AG09319 (cell line): ENCODE measurements at regions not wholly inside any gene's neighbourhood (a gene's known extent, or its start where the extent isn't known, plus 50 kb on each side); places are given as distances from the start of the nearest gene placed in this dataset.

ENCODE experiments used
- DNase-seq: peaks from one replicate; pipeline ENCODE4 v3.0.0-alpha.2; 2010; ENCODE audit warnings: low read depth; ENCODE audit errors: extremely low read depth
- TF ChIP-seq, protein P1 (sequence below): IDR thresholded peaks from 2 replicates; pipeline ENCODE4 v1.5.1; 2011; ENCODE audit warnings: low read depth, mild to moderate bottlenecking, inconsistent platforms, low read length, moderate library complexity

DNA sequence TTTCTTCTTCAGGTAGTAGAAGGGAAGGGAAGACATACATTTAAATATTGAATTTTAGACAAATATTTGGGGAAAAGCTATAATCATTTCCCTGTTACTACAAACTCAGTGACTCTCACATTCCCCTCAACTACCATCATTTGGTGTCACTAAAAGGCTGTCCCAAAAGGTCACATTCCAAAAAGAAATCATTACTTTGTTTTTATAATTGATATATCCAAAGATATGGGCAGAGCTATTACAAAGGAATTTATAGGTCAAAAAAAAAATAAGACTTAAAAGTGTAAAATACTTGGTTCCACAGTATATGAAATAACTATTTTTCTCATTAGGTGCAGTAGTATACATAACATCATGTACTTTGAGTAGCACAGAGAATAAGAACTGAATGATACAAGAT is 751.4 kb downstream of the KCNA4 start:
- TF ChIP-seq, protein P1, sequence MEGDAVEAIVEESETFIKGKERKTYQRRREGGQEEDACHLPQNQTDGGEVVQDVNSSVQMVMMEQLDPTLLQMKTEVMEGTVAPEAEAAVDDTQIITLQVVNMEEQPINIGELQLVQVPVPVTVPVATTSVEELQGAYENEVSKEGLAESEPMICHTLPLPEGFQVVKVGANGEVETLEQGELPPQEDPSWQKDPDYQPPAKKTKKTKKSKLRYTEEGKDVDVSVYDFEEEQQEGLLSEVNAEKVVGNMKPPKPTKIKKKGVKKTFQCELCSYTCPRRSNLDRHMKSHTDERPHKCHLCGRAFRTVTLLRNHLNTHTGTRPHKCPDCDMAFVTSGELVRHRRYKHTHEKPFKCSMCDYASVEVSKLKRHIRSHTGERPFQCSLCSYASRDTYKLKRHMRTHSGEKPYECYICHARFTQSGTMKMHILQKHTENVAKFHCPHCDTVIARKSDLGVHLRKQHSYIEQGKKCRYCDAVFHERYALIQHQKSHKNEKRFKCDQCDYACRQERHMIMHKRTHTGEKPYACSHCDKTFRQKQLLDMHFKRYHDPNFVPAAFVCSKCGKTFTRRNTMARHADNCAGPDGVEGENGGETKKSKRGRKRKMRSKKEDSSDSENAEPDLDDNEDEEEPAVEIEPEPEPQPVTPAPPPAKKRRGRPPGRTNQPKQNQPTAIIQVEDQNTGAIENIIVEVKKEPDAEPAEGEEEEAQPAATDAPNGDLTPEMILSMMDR = no peak
- DNase-seq = no peak

DNA sequence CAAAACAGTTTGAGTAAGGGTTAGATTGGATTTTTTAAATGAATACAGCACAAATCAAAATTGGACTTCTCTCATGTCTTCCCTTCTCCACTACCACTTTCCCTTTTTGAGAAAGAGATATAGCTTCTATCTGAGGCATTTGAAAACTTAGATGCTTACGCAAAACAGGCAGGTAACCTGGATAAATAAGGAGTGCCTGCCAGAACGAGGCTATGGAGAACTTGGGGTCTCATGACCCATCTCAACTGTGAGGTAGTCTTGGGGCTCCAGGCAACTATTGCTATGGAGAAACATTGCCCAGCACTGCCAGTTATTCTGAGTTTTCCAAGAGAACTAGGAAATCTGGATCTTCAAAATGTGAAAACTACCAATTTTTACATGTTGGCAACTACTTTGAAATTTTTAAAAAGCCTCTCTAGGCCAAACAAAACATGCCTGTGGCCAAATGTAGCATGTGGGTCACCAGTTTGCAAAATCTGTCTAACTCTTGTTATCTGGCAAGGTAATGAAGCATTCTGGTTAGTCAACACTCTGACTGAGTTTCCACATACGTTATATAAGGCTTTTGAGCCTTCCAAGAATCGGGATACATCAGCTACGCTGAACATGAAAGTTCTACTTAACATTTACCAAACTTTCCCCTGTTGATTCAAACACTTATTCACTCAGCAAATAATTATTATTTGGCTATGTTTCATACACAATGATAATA is 752.7 kb downstream of the KCNA4 start:
- TF ChIP-seq, protein P1 = no peak

DNA sequence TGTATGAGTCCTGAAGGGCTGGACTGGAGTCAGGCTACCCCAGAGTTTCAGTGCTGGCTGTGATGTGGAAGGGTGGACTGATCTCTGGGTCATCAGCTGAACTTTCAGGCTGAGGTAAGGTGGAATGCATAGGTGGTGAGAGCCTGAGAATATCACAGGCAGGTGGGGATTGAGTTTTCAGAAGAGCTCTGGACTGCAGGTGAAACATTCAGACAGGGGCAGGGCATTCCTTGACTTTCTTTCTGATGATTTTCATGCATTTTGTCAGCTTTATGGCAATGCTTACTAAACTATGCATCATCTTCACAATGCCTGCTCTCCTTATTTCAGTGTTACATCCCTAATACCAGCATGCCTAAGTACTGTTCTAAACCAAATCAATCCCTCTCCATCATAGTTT is 755.0 kb downstream of the KCNA4 start:
- no peak for DNase-seq
- TF ChIP-seq, protein P1 = no peak

More for the DNA sequence above, 752.7 kb downstream of the KCNA4 start:
- DNase-seq = no peak

DNA sequence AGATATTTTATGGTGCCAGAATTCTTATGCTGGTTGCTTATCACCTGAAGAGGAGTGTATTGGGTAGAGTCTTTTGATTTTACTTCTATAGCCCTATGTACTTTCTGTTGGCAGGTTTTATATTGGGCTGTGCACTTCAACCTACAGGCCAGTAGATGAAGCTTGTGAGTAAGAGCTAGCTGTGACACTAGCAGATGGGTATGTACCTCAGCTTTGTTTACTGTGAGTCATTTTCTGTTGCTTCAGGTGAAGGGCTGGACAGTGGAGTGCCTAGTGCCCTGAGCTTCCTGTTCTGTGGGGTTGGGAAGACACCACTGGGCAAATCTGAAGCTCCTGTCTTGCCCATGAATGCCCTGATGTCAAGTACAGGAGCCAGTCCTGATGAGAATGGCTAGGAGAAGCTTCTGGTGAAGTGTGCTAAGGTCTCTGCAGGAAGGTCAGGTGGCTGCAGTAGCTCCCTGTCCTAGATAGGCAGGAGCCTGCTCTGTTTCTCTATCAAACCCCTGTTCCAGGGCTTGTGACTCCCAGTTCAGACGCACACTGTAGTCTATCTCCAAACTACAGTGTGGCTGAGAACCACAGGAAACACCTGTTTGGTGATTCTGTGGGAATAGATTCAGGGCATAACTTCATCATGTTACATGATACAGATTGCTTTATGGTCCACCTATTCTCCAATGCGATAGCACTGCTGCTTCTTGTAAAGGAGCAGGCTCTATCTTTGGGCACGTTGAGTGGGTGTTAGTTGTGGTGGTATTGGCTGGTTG is 755.7 kb downstream of the KCNA4 start:
- no peak for DNase-seq
- TF ChIP-seq, protein P1 = no peak

DNA sequence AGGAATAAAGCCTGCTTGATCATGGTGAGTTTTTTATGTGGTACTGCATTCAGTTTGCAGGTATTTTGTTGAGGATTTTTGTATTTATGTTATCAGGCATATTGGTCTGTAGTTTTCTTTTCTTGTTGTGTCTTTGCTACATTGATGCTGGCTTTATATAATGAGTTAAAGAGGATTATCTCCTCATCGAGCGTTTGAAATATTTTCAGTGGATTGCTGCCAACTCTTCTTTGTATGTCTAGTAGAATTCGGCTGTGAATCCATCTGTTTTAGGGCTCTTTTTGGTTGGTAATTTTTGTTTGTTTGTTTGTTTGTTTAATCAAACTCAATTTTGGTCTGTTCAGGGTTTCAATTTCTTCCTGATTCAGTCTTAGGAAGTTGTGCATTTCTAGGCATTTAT is 758.4 kb downstream of the KCNA4 start:
- TF ChIP-seq, protein P1 = no peak
- DNase-seq = no peak

DNA sequence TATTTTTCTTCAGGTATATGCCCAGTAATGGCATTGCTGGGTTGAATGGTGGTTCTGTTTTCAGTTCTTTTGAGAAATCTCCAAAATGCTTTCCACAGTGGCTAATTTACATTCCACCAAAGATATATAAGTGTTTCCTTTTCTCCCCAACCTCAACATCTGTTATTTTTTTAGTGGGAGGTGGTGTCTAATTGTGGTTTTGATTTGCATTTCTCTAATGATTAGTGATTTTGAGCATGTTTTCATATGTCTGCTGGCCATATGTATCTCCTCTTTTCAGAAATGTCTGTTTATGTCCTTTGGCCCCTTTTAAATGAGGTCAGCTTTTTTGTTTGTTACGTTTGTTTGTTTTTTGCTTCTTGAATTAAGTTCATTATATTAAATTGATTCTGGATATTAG is 760.2 kb downstream of the KCNA4 start:
- TF ChIP-seq, protein P1 = no peak
- no peak for DNase-seq

DNA sequence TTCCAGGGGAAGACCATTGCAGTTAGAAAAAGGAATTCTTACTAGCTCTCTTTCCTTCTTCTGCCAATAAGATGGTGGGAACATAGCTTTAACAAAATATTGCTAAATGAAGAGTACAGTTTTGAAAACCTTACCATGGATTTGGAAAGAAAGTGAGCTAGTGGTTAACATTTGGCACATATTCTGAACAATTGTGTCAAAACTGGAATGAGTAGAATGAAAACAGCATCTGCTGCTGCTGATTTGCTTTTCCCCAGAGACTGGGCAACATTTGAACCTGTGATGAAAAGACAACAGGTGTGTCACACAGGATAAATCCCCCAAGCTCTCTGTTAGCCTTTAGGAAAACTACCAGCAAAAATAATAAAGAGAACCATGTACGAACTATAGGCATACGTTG is 761.4 kb downstream of the KCNA4 start:
- TF ChIP-seq, protein P1 = no peak
- DNase-seq = no peak
